ENCODE measurements at regions not wholly inside any gene's neighbourhood (a gene's known extent, or its start where the extent isn't known, plus 50 kb on each side); places are given as distances from the start of the nearest gene placed in this dataset.

DNA sequence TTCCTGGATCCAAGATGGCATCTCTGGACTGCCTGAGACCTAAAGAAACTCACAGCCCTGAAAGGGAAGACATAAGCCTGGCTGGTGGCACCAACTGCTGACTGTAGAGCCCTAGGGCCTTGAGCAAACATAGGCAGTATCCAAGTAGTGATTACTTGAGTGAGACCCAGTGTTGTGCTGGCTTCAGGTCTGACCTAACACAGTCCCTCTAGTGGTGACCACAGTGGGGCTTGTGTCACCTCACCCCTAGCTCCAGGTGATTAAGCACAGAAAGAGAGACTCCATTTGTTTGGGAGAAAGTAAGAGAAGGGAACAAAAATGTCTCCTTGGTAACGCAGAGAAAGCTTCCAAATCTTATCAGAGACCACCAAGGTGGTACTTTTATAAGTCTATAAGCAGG is 496.3 kb upstream of the HTR2C start:
- ChIA-PET CTCF (ENCODE audit: low intra/inter-chr PET ratio) (no interaction called here), POLR2A (no interaction called here)
- in situ Hi-C loops (cut with MboI) = no loop called here

More for the DNA sequence above, 496.3 kb upstream of the HTR2C start:
- WGBS (ENCODE audit: insufficient coverage, low coverage, missing lambda C conversion rate) = 0% methylated on average over 1 of the region's 1 CpG
- no TSS peak for BruUV-seq (replicated peaks)
- ATAC-seq (peak; percentile 56; the same call in 1 of the 3 replicates), FAIRE-seq (peak; percentile 11), DNase-seq (ENCODE audit: extremely low read depth in 1 of 4, low spot score in 3 of 4) (no peak)
- Histone ChIP-seq H3K27me3 (ENCODE audit: control insufficient read depth in 2 of 2, insufficient read depth in 2 of 2, low read length in 2 of 2) (no peaks in the 10 kb centered on the region), H2AFZ (ENCODE audit: low read depth, low read length) (no peak overlapping the region), H4K20me1 (replicated peaks; ENCODE audit: control insufficient read depth, insufficient read depth, low read length) (no peaks in the 10 kb centered on the region), H3K4me3 (no peak overlapping the region), H3K36me3 (ENCODE audit: control insufficient read depth, insufficient read depth, low read length) (no peaks in the 10 kb centered on the region), H3K27ac (ENCODE audit: extremely low read depth, low read depth, low read length) (no peak overlapping the region), H3K4me2 (ENCODE audit: insufficient read depth, low read length) (no peak overlapping the region), H3K9ac (ENCODE audit: insufficient read depth in 1 of 2, low read depth in 2 of 2, low read length in 2 of 2) (no peak overlapping the region), H3K9me1 (ENCODE audit: control insufficient read depth, insufficient read depth, low read length) (no peaks in the 10 kb centered on the region), H3K4me1 (replicated peaks in 1 of 2; ENCODE audit: control insufficient read depth in 2 of 2, insufficient read depth in 2 of 2, low read length in 2 of 2) (no peaks in the 10 kb centered on the region), H3K79me2 (ENCODE audit: control insufficient read depth, insufficient read depth, low read length) (no peaks in the 10 kb centered on the region), H3K9me3 (replicated peaks; ENCODE audit: control insufficient read depth, insufficient read depth, low read depth, low read length) (no peaks in the 10 kb centered on the region)
- intact Hi-C loops (cut with micrococcal nuclease) = no loop called here
- no peak for TF ChIP-seq ZEB2 (IDR thresholded peaks at IDR 0.05)
- no peak for TF ChIP-seq RAD51 (IDR thresholded peaks at IDR 0.05; ENCODE audit: borderline replicate concordance, low read depth)
- TF ChIP-seq SIX5 (IDR thresholded peaks at IDR 0.05; ENCODE audit: borderline replicate concordance in 1 of 2, insufficient read depth in 1 of 2, low read depth in 1 of 2, low read length in 2 of 2) = no peak
- TF ChIP-seq IFI16 (CRISPR knock-in tag; IDR thresholded peaks at IDR 0.05) = no peak
- TF ChIP-seq PHB (CRISPR knock-in tag; IDR thresholded peaks at IDR 0.05) = no peak
- no peak for TF ChIP-seq PCBP2 (IDR thresholded peaks at IDR 0.05; ENCODE audit: low read depth, low read length, poor library complexity, severe bottlenecking)
- TF ChIP-seq MEF2A (IDR thresholded peaks at IDR 0.05; ENCODE audit: control insufficient read depth, low read depth, low read length) = no peak
- TF ChIP-seq, protein P1, sequence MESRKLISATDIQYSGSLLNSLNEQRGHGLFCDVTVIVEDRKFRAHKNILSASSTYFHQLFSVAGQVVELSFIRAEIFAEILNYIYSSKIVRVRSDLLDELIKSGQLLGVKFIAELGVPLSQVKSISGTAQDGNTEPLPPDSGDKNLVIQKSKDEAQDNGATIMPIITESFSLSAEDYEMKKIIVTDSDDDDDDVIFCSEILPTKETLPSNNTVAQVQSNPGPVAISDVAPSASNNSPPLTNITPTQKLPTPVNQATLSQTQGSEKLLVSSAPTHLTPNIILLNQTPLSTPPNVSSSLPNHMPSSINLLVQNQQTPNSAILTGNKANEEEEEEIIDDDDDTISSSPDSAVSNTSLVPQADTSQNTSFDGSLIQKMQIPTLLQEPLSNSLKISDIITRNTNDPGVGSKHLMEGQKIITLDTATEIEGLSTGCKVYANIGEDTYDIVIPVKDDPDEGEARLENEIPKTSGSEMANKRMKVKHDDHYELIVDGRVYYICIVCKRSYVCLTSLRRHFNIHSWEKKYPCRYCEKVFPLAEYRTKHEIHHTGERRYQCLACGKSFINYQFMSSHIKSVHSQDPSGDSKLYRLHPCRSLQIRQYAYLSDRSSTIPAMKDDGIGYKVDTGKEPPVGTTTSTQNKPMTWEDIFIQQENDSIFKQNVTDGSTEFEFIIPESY (CRISPR knock-in tag; IDR thresholded peaks at IDR 0.05) = no peak
- no peak for TF ChIP-seq ZNF143 (CRISPR knock-in tag; IDR thresholded peaks at IDR 0.05)
- TF ChIP-seq, protein P2, sequence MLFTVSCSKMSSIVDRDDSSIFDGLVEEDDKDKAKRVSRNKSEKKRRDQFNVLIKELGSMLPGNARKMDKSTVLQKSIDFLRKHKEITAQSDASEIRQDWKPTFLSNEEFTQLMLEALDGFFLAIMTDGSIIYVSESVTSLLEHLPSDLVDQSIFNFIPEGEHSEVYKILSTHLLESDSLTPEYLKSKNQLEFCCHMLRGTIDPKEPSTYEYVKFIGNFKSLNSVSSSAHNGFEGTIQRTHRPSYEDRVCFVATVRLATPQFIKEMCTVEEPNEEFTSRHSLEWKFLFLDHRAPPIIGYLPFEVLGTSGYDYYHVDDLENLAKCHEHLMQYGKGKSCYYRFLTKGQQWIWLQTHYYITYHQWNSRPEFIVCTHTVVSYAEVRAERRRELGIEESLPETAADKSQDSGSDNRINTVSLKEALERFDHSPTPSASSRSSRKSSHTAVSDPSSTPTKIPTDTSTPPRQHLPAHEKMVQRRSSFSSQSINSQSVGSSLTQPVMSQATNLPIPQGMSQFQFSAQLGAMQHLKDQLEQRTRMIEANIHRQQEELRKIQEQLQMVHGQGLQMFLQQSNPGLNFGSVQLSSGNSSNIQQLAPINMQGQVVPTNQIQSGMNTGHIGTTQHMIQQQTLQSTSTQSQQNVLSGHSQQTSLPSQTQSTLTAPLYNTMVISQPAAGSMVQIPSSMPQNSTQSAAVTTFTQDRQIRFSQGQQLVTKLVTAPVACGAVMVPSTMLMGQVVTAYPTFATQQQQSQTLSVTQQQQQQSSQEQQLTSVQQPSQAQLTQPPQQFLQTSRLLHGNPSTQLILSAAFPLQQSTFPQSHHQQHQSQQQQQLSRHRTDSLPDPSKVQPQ (CRISPR knock-in tag; IDR thresholded peaks at IDR 0.05; ENCODE audit: borderline replicate concordance) = no peak
- TF ChIP-seq ZNF696 (CRISPR knock-in tag; conservative IDR thresholded peaks at IDR 0.05) = no peak

Measured in K562 (cell line).